Effector memory CD4-positive, alpha-beta T cell (primary cell): ENCODE measurements at regions not wholly inside any gene's neighbourhood (a gene's known extent, or its start where the extent isn't known, plus 50 kb on each side); places are given as distances from the start of the nearest gene placed in this dataset.

Experiments used
- DNase-seq, 3 donors: peaks; one replicate each; pipeline ENCODE4 v3.0.0-alpha.2; 2020
- H3K27ac ChIP-seq: 2 replicates; pipeline ENCODE4 v1.7.0; 2013; ENCODE audit warnings: mild to moderate bottlenecking, low read length, moderate library complexity; ENCODE audit not compliant: insufficient read depth, poor library complexity, severe bottlenecking
- H3K27me3 ChIP-seq: replicated peaks from 2 replicates; pipeline ENCODE4 v1.7.0; 2013; ENCODE audit warnings: mild to moderate bottlenecking, low read length; ENCODE audit not compliant: insufficient read depth, control insufficient read depth, poor library complexity, severe bottlenecking
- H3K36me3 ChIP-seq: 2 replicates; pipeline ENCODE4 v1.7.0; 2013; ENCODE audit warnings: mild to moderate bottlenecking, low read length, moderate library complexity; ENCODE audit not compliant: control insufficient read depth, insufficient read depth
- H3K4me1 ChIP-seq: 2 replicates; pipeline ENCODE4 v1.7.0; 2013; ENCODE audit warnings: low read length, mild to moderate bottlenecking; ENCODE audit not compliant: control insufficient read depth, insufficient read depth, poor library complexity, severe bottlenecking
- H3K4me3 ChIP-seq: 2 replicates; pipeline ENCODE4 v1.7.0; 2013; ENCODE audit warnings: low read length, low read depth, mild to moderate bottlenecking; ENCODE audit not compliant: insufficient read depth, poor library complexity, severe bottlenecking
- H3K9me3 ChIP-seq: 2 replicates; pipeline ENCODE4 v1.7.0; 2013; ENCODE audit warnings: mild to moderate bottlenecking, low read length, moderate library complexity; ENCODE audit not compliant: control insufficient read depth

GRCh38 chr15:93479715-93480114, 390.7 kb upstream of the RGMA start:
- no peak overlapping the region for H3K4me3 ChIP-seq
- no peaks in the 10 kb centered on the region for H3K9me3 ChIP-seq
- no peaks in the 10 kb centered on the region for H3K4me1 ChIP-seq
- no peaks in the 10 kb centered on the region for H3K27me3 ChIP-seq
- no peak overlapping the region for H3K27ac ChIP-seq
- DNase-seq, result no peak
- no peaks in the 10 kb centered on the region for H3K36me3 ChIP-seq

- Histone ChIP-seq H3K27ac (no peak overlapping the region), H3K9me3 (no peaks in the 10 kb centered on the region), H3K4me3 (no peak overlapping the region), H3K27me3 (no peaks in the 10 kb centered on the region), H3K4me1 (no peaks in the 10 kb centered on the region), H3K36me3 (no peaks in the 10 kb centered on the region)
- no peak for DNase-seq
Measured at GRCh38 chr15:93478947-93479346, 389.9 kb upstream of the RGMA start.

GRCh38 chr15:93477721-93478120, 388.7 kb upstream of the RGMA start:
- H3K27ac ChIP-seq, result no peak overlapping the region
- H3K4me1 ChIP-seq, result no peaks in the 10 kb centered on the region
- DNase-seq, result no peak
- H3K27me3 ChIP-seq, result no peaks in the 10 kb centered on the region
- no peaks in the 10 kb centered on the region for H3K36me3 ChIP-seq
- no peaks in the 10 kb centered on the region for H3K9me3 ChIP-seq
- no peak overlapping the region for H3K4me3 ChIP-seq

GRCh38 chr15:93477188-93477587, 388.2 kb upstream of the RGMA start:
- H3K9me3 ChIP-seq, result no peaks in the 10 kb centered on the region
- no peaks in the 10 kb centered on the region for H3K4me1 ChIP-seq
- H3K27me3 ChIP-seq, result no peaks in the 10 kb centered on the region
- no peak for DNase-seq
- no peak overlapping the region for H3K27ac ChIP-seq
- no peaks in the 10 kb centered on the region for H3K36me3 ChIP-seq
- H3K4me3 ChIP-seq, result no peak overlapping the region

GRCh38 chr15:93476491-93477177, 387.6 kb upstream of the RGMA start:
- no peak overlapping the region for H3K4me3 ChIP-seq
- H3K9me3 ChIP-seq, result no peaks in the 10 kb centered on the region
- no peaks in the 10 kb centered on the region for H3K4me1 ChIP-seq
- H3K36me3 ChIP-seq, result no peaks in the 10 kb centered on the region
- DNase-seq, result no peak
- H3K27ac ChIP-seq, result no peak overlapping the region
- H3K27me3 ChIP-seq, result no peaks in the 10 kb centered on the region

- H3K4me3 ChIP-seq, result no peak overlapping the region
- no peak for DNase-seq
- H3K4me1 ChIP-seq, result no peaks in the 10 kb centered on the region
- H3K36me3 ChIP-seq, result no peaks in the 10 kb centered on the region
- H3K27me3 ChIP-seq, result no peaks in the 10 kb centered on the region
- no peak overlapping the region for H3K27ac ChIP-seq
- H3K9me3 ChIP-seq, result no peaks in the 10 kb centered on the region
Measured at GRCh38 chr15:93474728-93475127, 385.7 kb upstream of the RGMA start.

- no peak overlapping the region for H3K27ac ChIP-seq
- no peaks in the 10 kb centered on the region for H3K4me1 ChIP-seq
- H3K27me3 ChIP-seq, result no peaks in the 10 kb centered on the region
Measured at GRCh38 chr15:93469994-93470393, 381.0 kb upstream of the RGMA start.

GRCh38 chr15:93467337-93467736, 378.3 kb upstream of the RGMA start:
- H3K4me1 ChIP-seq, result no peaks in the 10 kb centered on the region
- H3K4me3 ChIP-seq, result no peak overlapping the region
- H3K9me3 ChIP-seq, result no peaks in the 10 kb centered on the region
- no peaks in the 10 kb centered on the region for H3K36me3 ChIP-seq
- H3K27me3 ChIP-seq, result no peaks in the 10 kb centered on the region
- no peak for DNase-seq
- no peak overlapping the region for H3K27ac ChIP-seq

More at GRCh38 chr15:93469994-93470393, 381.0 kb upstream of the RGMA start:
- Histone ChIP-seq H3K4me3 (no peak overlapping the region), H3K9me3 (no peaks in the 10 kb centered on the region), H3K36me3 (no peaks in the 10 kb centered on the region)
- DNase-seq, result no peak

GRCh38 chr15:93466380-93466779, 377.4 kb upstream of the RGMA start:
- Histone ChIP-seq H3K4me1 (no peaks in the 10 kb centered on the region), H3K4me3 (no peak overlapping the region), H3K36me3 (no peaks in the 10 kb centered on the region), H3K9me3 (no peaks in the 10 kb centered on the region), H3K27me3 (no peaks in the 10 kb centered on the region), H3K27ac (no peak overlapping the region)
- no peak for DNase-seq

- Histone ChIP-seq H3K27ac (no peak overlapping the region), H3K4me1 (no peaks in the 10 kb centered on the region), H3K4me3 (no peak overlapping the region), H3K36me3 (no peaks in the 10 kb centered on the region), H3K9me3 (no peaks in the 10 kb centered on the region), H3K27me3 (no peaks in the 10 kb centered on the region)
- DNase-seq, result no peak
Measured at GRCh38 chr15:93462690-93463089, 373.7 kb upstream of the RGMA start.
